ENCODE measurements at regions not wholly inside any gene's neighbourhood (a gene's known extent, or its start where the extent isn't known, plus 50 kb on each side); places are given as distances from the start of the nearest gene placed in this dataset.

DNA sequence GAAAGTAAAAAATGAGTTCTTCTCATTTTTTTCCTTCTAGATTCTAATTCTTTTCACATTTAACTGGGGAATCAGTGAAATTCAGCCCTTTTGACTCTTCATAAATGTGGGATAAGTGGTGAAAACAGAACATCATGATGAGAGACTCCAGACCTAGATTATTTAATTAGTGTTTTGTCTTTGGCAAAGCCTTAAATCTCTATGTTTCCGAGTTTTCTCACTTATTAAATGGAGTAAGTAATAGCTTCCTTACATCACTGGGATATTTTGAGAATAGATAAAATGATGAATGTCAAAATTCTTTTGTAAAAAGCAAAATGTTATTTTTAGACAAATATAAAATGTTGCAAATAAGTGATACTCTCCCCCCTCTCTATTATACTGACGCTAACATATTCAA, 468.6 kb upstream of the ARRDC3 start:
- TF ChIP-seq POLR2A (IDR thresholded peaks at IDR 0.05; ENCODE audit: low read length) (no peak), GATA1 (IDR thresholded peaks at IDR 0.05; ENCODE audit: low read depth, low read length) (no peak)
